ENCODE measurements at regions not wholly inside any gene's neighbourhood (a gene's known extent, or its start where the extent isn't known, plus 50 kb on each side); places are given as distances from the start of the nearest gene placed in this dataset.

DNA sequence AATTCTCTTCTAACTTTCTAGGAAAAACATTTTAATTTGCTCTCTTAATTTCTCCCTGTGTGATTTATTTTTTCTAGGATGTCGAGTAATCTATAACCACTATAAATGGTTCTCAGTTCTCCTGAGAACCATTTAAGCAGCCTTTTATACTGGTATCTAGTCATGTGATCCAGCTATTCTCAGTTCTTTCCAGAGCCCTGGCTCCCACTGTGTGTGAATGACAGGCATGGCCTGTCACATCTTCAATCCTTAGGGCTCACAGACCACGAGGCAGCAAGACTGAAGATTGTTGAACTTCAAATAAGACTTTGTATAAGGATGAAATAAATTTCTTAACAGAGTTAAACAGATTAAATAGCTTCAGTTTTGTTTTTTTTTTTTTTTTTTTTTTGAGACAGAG, 219.4 kb downstream of the HNMT start:
- WGBS, 2 donors: 79 to 90% methylated on average over 2 of the region's 2 CpGs
- no peak overlapping the region for H3K4me3 ChIP-seq (ENCODE audit: low read depth, poor library complexity, severe bottlenecking)
- intact Hi-C loops (cut with DNase I; ENCODE audit: low total_unique reads): no loop called here
- no peak for DNase-seq (ENCODE audit: low spot score in 2 of 2)
- no peak for TF ChIP-seq POLR2A (IDR thresholded peaks at IDR 0.05)
- TF ChIP-seq, protein P1, sequence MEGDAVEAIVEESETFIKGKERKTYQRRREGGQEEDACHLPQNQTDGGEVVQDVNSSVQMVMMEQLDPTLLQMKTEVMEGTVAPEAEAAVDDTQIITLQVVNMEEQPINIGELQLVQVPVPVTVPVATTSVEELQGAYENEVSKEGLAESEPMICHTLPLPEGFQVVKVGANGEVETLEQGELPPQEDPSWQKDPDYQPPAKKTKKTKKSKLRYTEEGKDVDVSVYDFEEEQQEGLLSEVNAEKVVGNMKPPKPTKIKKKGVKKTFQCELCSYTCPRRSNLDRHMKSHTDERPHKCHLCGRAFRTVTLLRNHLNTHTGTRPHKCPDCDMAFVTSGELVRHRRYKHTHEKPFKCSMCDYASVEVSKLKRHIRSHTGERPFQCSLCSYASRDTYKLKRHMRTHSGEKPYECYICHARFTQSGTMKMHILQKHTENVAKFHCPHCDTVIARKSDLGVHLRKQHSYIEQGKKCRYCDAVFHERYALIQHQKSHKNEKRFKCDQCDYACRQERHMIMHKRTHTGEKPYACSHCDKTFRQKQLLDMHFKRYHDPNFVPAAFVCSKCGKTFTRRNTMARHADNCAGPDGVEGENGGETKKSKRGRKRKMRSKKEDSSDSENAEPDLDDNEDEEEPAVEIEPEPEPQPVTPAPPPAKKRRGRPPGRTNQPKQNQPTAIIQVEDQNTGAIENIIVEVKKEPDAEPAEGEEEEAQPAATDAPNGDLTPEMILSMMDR (IDR thresholded peaks at IDR 0.05): no peak

DNA sequence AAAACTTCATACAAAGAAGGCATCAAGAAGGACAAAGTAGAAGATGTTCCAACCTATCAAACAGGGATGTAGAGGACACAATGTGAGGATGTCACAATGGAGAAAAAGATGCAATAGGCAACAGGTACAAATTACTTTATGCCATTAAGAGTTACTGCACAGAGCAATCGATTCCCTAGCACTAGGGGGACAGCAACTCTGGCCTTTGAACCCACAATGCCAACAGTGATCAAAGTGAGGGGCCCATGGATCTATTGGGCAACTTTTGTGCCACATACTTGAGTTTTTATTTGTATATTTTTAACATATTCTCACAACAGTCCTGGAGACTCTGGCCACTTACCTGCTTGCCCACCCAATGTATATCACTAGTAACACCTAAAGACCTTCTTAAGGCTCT, 220.2 kb downstream of the HNMT start:
- TF ChIP-seq, protein P1 (IDR thresholded peaks at IDR 0.05): no peak
- WGBS, 2 donors: 83 to 94% methylated on average over 1 of the region's 1 CpG
- intact Hi-C loops (cut with DNase I; ENCODE audit: low total_unique reads): no loop called here

DNA sequence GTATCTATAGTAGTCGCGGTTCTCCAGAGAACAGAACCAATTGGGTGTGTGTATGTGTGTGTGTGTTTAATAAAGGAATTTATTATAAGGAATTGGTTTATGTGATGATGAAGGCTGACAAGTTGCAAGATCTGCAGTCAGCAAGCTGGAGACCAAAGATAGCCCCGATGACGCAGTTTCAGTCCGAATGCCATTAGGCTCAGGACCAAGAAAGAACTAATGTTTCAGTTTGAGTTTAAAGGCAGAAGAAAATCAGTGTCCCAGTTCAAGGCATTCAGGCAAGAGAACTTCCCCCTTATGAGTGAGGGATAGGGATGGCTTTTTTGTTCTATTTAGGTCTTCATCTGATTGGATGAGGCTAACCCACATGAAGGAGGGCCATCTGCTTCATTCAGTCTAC, 221.6 kb downstream of the HNMT start:
- DNase-seq (ENCODE audit: low spot score in 2 of 2): no peak
- H3K4me3 ChIP-seq (ENCODE audit: low read depth, poor library complexity, severe bottlenecking): no peak overlapping the region
- 85 to 95% methylated on average over 5 of the region's 5 CpGs for WGBS, 2 donors
- intact Hi-C loops (cut with DNase I; ENCODE audit: low total_unique reads): no loop called here
- TF ChIP-seq, protein P1 (IDR thresholded peaks at IDR 0.05): no peak
- no peak for TF ChIP-seq POLR2A (IDR thresholded peaks at IDR 0.05)

More for the DNA sequence above, 220.2 kb downstream of the HNMT start:
- no peak for DNase-seq (ENCODE audit: low spot score in 2 of 2)
- H3K4me3 ChIP-seq (ENCODE audit: low read depth, poor library complexity, severe bottlenecking): no peak overlapping the region

DNA sequence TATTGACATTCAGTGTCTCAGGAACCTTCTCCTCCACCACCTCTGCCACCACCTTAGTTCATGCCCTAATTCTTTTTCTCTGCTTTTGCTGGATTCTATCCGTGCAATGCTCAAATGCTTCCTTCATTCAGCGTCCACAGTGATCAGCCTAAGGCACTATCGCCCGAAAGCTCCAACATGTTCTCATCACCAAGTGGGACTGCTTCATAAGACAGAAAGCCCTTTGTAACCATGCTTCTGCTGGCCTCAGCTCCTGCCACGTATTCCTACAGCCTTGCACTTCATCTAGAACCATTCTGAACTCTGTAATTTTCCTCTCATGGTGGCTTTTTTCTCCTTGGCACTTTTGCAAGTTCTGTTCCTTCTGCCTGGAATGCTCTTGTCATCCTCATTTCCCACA, 222.9 kb downstream of the HNMT start:
- intact Hi-C loops (cut with DNase I; ENCODE audit: low total_unique reads): no loop called here
- DNase-seq (ENCODE audit: low spot score in 2 of 2): no peak
- no peak for TF ChIP-seq POLR2A (IDR thresholded peaks at IDR 0.05)
- TF ChIP-seq, protein P1 (IDR thresholded peaks at IDR 0.05): no peak
- no peak overlapping the region for H3K4me3 ChIP-seq (ENCODE audit: low read depth, poor library complexity, severe bottlenecking)
- WGBS, 2 donors: 81 to 85% methylated on average over 5 of the region's 5 CpGs

DNA sequence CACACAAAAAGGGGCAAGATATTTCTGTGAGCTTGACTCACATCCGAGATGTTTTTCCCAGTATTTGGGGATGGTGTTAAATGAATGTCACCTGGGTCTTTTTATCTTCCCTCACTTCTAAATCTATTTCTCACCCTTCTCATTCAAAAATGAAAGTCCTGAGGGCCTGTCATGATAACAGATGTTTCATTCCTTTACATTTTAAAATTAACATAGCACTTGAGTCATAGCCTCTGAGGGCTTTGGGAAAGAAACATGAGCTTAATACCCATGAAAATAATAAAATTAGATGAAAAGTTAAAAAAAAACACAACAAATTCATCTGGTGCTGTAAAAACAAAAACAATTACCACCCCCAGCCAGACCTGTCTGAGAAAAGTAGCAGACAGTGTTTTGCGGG, 226.7 kb downstream of the HNMT start:
- 84 to 87% methylated on average over 2 of the region's 2 CpGs for WGBS, 2 donors
- H3K4me3 ChIP-seq (ENCODE audit: low read depth, poor library complexity, severe bottlenecking): no peak overlapping the region
- no peak for DNase-seq (ENCODE audit: low spot score in 2 of 2)
- no peak for TF ChIP-seq POLR2A (IDR thresholded peaks at IDR 0.05)
- TF ChIP-seq, protein P1 (IDR thresholded peaks at IDR 0.05): no peak
- intact Hi-C loops (cut with DNase I; ENCODE audit: low total_unique reads): no loop called here

DNA sequence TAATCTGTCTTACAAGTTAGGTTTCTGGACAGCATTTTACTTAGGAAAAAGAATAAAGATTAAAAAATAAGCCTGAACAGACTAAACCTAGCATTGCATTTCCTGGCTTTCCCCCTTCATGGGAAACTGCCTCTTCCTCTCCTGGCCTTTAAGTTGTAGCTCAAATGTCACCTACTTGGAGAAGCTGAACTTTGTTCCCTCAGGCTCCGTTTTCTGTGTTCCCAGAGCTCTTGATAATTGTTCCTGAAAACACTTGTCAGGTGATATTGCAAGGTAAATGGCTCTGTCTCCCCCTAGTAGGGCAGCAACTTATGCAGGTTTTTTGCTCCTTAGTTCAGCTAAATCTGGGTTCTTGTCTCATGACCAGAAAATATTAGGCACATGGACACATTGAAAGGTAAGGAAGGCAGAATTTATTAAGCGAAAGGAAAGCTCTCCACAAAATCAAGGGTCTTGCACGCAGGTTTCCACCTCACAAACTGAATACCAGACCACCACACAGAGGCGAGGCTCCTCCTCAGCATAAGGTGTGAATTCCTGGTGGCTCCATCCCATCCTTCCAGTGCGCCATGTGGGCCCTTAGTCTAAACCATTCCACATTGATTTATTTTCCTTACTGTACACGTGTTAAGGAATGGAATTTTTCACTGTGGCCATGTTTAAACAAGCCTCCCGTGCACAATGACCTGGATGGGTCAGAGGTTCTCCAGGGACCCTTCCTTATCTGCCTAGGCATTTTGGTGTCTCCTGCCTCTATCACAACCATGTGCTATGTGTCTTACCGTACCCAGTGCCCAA, 229.3 kb downstream of the HNMT start:
- H3K4me3 ChIP-seq (ENCODE audit: low read depth, poor library complexity, severe bottlenecking): no peak overlapping the region
- intact Hi-C loops (cut with DNase I; ENCODE audit: low total_unique reads): no loop called here
- DNase-seq (ENCODE audit: low spot score in 2 of 2): no peak
- WGBS, 2 donors: 88% methylated on average over 8 of the region's 8 CpGs
- TF ChIP-seq, protein P1 (IDR thresholded peaks at IDR 0.05): no peak
- TF ChIP-seq POLR2A (IDR thresholded peaks at IDR 0.05): no peak

All from lower leg skin (tissue), 4 donors.